ENCODE measurements at regions not wholly inside any gene's neighbourhood (a gene's known extent, or its start where the extent isn't known, plus 50 kb on each side); places are given as distances from the start of the nearest gene placed in this dataset.
"Not testable (repeated sequence)": the region's sequence is repeated elsewhere in the genome, so short reads cannot be mapped to it uniquely, and the experiment has no call there.

DNA sequence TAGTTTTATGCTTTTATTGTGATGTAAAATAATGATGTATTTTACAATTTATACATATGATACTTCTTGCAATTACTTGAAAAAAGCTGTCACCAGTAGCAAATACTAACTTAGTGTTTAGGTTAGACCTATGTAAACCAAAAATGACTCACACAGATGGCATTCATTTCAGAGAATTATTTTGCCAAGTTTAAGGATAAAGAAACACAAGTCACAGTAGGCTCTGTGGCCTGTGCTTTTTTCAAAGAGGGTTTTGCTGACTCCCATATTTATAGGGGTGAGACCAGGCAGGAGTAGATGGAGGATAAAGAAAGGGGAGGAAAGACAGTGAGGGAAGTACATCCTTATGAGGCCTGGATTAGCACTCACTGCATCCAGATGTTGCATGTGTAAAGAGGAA is 356.6 kb upstream of the NPAP1 start:
- DNase-seq (ENCODE audit: low read depth) = no peak
- TF ChIP-seq, protein P1, sequence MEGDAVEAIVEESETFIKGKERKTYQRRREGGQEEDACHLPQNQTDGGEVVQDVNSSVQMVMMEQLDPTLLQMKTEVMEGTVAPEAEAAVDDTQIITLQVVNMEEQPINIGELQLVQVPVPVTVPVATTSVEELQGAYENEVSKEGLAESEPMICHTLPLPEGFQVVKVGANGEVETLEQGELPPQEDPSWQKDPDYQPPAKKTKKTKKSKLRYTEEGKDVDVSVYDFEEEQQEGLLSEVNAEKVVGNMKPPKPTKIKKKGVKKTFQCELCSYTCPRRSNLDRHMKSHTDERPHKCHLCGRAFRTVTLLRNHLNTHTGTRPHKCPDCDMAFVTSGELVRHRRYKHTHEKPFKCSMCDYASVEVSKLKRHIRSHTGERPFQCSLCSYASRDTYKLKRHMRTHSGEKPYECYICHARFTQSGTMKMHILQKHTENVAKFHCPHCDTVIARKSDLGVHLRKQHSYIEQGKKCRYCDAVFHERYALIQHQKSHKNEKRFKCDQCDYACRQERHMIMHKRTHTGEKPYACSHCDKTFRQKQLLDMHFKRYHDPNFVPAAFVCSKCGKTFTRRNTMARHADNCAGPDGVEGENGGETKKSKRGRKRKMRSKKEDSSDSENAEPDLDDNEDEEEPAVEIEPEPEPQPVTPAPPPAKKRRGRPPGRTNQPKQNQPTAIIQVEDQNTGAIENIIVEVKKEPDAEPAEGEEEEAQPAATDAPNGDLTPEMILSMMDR (IDR thresholded peaks at IDR 0.05; ENCODE audit: control insufficient read depth, extremely low read depth, insufficient read depth) = no peak
- H3K4me3 ChIP-seq (ENCODE audit: low read depth, low read length) = no peak overlapping the region

- DNase-seq (ENCODE audit: low read depth); H3K4me3 ChIP-seq (ENCODE audit: low read depth, low read length): not testable (repeated sequence)
Observed at GRCh38 chr15:24324096-24324495, 351.5 kb upstream of the NPAP1 start.

DNA sequence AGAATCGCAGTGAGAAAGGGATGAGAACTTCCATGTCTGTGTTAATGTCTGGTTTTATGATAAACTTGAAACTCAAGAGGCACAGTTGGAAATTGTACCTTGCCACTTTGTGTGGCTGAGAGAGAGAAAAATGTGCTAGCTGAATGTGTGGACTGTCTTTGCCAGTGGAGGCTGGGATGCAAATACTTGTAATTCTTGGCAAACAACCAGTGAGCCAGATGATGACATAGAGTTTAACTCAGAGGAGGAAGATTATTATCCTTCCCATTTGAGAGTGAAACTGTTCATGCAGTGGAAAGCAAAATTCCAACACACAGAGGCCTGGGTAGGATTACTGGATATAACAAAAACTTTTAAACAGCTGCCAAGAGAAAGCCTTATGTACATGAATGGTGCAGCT is 349.1 kb upstream of the NPAP1 start:
- not testable (repeated sequence) for H3K4me3 ChIP-seq (ENCODE audit: low read depth, low read length)
- DNase-seq (ENCODE audit: low read depth) = peak; percentile 6

DNA sequence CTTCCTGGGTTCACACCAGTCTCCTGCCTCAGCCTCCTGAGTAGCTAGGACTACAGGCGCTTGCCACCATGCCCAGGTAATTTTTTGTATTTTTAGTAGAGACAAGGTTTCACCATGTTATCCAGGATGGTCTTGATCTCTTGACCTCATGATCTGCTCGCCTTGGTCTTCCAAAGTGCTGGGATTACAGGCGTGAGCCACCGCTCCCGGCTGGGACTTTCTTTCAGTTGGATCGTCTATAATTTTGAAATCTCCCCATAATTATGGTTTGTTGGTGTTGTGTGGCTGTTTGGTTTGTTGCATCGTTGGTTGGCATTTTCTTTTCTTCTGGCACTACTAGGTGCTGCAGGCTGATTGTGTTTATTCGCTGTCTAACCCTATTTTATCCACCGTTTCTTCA is 343.6 kb upstream of the NPAP1 start:
- not testable (repeated sequence) for DNase-seq (ENCODE audit: low read depth)

GRCh38 chr15:24341876-24342275 is 333.7 kb upstream of the NPAP1 start:
- H3K4me3 ChIP-seq (ENCODE audit: low read depth, low read length); DNase-seq (ENCODE audit: low read depth): not testable (repeated sequence)

More for the DNA sequence above, 343.6 kb upstream of the NPAP1 start:
- H3K4me3 ChIP-seq (ENCODE audit: low read depth, low read length) = not testable (repeated sequence)

DNA sequence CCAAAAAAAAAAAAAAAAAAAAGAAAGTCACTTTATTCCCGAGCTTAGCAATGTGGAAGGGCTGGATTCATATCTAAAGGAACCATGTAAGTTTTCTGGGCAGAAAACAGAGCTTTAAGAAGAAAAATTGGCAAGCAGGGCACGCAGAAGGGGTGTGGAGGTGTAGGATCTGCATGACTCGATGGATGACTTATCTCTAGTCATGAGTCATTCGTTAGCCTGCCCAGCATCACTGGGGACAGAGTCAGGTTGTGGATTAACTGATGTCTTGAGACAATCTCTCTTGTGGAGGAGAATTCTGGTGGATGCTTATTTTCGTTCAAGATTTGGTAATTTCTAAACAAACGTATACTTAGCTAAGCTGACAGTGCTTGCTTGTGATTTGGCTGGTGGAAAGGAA is 322.8 kb upstream of the NPAP1 start:
- DNase-seq (ENCODE audit: low read depth); H3K4me3 ChIP-seq (ENCODE audit: low read depth, low read length): not testable (repeated sequence)

GRCh38 chr15:24381103-24381502 is 294.5 kb upstream of the NPAP1 start:
- DNase-seq (ENCODE audit: low read depth); H3K4me3 ChIP-seq (ENCODE audit: low read depth, low read length): not testable (repeated sequence)

DNA sequence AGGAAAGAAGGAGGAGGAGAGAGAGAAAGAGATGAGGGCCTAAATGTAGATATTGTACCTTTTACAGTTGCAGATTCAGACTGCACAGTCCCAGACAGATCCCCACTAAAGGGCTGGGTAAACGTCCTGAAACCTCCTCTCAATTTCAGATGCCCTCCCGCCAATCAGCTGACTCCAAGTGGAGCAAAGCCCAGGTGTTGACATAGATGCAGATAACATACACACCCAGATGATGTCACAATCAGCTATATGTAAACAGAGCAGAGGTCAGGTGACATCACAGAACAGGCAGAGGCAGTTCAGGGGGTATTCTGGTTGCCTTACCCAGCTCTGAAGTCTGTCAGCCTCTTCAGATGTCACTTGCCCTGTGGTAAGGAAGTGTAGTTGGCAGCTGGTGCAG is 290.3 kb upstream of the NPAP1 start:
- H3K4me3 ChIP-seq (ENCODE audit: low read depth, low read length); DNase-seq (ENCODE audit: low read depth): not testable (repeated sequence)

DNA sequence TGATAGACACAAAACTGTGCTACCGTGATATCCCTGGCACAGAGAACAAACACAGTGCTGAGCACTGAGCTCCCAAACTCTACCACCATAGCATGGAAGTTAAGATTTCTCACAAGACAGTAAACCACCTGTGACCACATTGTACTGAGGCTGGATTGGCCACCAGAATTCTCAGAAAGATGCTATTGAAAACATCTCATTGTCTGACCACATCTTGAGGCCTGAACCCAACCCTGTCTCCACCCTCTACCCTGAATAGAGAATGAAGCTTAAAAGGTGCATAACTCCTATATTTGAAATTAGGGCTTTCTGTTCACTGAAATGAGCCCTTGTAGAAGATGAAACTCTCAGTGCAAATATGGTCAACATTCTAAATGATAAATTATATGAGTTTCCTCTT is 281.3 kb upstream of the NPAP1 start:
- no peak overlapping the region for H3K4me3 ChIP-seq (ENCODE audit: low read depth, low read length)
- TF ChIP-seq, protein P1 (IDR thresholded peaks at IDR 0.05; ENCODE audit: control insufficient read depth, extremely low read depth, insufficient read depth) = no peak
- DNase-seq (ENCODE audit: low read depth) = no peak

DNA sequence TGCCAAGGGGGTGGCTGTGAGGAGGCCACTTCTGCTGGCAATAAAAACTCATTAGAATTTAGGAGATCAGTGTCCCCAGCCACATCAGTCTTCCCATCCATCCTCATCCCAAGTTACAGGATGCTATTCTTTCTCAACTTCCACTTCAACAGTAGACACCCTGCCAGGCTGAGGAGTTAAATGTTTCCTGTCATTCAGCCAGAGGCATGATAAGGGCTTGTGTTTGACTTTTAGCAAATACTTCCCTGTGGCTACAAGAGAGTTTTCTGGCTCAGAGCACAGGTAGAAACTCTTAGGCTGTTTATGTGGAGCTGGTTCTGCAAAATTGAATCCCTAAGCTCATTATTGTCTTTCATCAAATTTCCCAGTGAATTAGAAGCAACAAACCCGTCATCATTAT is 262.9 kb upstream of the NPAP1 start:
- not testable (repeated sequence) for H3K4me3 ChIP-seq (ENCODE audit: low read depth, low read length); DNase-seq (ENCODE audit: low read depth)

DNA sequence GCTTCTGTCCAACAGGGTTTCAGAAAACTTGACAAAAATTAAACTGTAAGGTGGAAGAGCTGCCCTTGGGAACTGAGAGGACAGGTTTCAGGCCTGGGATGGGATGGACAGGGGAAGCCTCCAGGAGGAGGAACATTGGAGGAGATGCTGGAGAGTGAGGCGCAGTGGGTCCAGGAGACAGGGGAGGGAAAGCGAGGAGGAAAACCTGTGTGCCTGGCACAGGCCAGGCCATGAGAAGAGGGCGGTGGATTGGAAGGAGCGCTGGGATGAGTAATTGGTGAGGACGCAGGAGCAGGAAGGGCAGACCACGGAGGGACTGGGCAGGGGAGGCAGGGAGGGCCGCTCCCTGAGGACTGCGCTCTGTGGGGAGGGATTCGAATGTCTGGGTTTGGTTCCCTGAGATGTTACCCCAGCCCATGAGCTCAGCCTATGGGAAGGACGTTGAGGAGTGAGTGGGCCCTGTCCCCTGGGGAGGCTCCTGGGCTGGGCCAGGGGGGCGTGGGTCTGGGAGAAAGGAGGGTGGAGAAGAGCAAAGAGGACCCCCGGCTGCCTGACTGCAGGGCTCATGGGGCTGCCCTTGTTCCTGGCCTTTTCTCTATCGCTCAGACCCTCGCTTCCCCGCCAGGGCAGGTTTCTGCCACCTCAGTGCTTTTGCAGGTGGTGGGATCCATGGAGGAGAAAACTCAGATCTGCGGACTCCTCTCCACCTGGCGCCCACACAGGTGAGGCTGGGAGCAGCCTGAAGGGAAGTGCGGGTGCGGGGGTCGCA is 249.1 kb upstream of the NPAP1 start:
- H3K4me3 ChIP-seq (ENCODE audit: low read depth, low read length); DNase-seq (ENCODE audit: low read depth): not testable (repeated sequence)

DNA sequence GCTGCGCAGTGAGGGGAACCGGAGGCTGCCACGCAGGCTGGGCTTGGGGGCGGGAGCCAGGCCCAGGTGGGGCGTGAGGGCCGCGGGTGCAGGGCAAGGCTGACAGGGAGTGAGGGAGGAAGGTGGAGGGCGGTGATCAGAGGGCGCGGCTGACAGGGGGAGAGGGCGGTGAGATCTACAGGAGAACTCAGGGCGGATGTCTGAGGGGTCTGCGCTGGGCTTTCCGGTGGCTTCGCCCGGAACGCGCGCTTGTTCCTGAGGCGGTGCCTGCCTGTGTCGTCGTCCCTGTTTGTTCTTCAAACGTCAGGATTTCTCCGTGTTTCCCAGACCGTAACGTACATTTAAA is 248.5 kb upstream of the NPAP1 start:
- not testable (repeated sequence) for DNase-seq (ENCODE audit: low read depth); H3K4me3 ChIP-seq (ENCODE audit: low read depth, low read length)

DNA sequence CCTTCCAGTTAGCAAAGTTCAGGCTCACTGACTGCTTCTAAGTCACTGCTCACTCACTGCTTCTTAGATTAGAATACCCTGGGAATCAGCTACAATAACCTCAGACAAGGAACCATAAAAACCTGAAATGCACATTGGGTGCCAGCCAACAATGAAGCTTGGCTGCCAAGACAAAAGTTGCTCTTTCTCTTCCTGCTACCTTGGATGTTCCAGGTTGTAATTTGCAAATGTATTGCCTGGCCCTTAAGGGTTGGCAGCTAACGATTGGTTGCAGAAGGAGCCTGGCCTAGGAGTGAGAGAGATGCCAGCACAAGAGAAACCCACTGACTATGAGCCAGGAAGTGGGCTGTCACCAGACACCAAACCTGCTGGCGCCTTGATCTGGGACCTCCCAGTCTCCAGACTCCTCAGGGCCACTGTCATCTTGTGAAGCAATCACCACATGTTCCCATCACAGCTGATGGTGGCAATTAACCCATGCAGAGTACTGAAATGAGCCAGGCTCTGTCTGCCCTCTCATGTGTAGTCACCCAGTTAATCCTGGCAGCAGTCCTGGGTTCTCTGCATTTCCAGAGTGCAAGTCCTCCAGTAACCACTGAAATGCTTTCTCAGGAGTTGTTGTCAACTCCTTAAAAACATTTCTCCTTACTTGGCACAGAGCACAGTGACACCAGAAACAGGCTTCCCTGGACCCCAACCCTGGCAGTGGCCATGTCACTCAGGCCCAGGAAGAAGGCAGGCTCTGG is 240.3 kb upstream of the NPAP1 start:
- DNase-seq (ENCODE audit: low read depth) = not testable (repeated sequence)

GRCh38 chr15:24437270-24437669 is 238.3 kb upstream of the NPAP1 start:
- not testable (repeated sequence) for H3K4me3 ChIP-seq (ENCODE audit: low read depth, low read length); DNase-seq (ENCODE audit: low read depth)

More for the DNA sequence above, 240.3 kb upstream of the NPAP1 start:
- H3K4me3 ChIP-seq (ENCODE audit: low read depth, low read length) = not testable (repeated sequence)

DNA sequence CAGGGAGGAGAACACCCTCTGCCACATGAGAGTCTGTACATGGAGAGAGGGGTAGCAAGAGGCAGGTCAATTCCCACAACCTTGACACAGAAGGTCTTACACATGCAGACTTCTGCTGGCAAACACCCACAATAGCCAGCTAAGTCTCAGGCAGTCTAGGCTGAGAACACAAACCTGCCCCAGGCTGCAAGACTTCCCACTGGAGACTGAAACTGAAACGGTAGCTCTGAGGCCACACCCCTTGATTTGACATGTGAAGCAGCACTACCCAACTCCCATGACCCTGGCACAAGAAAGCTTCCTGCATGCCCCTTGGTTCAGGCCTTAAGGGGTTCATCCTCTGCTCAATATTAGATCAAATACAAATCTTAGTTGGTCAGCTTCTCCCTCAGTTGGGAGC is 237.8 kb upstream of the NPAP1 start:
- DNase-seq (ENCODE audit: low read depth); H3K4me3 ChIP-seq (ENCODE audit: low read depth, low read length): not testable (repeated sequence)

- DNase-seq (ENCODE audit: low read depth); H3K4me3 ChIP-seq (ENCODE audit: low read depth, low read length): not testable (repeated sequence)
Observed at GRCh38 chr15:24477107-24478025, 198.2 kb upstream of the NPAP1 start.

All from LNCaP clone FGC (cell line).